ENCODE measurements at regions not wholly inside any gene's neighbourhood (a gene's known extent, or its start where the extent isn't known, plus 50 kb on each side); places are given as distances from the start of the nearest gene placed in this dataset.

DNA sequence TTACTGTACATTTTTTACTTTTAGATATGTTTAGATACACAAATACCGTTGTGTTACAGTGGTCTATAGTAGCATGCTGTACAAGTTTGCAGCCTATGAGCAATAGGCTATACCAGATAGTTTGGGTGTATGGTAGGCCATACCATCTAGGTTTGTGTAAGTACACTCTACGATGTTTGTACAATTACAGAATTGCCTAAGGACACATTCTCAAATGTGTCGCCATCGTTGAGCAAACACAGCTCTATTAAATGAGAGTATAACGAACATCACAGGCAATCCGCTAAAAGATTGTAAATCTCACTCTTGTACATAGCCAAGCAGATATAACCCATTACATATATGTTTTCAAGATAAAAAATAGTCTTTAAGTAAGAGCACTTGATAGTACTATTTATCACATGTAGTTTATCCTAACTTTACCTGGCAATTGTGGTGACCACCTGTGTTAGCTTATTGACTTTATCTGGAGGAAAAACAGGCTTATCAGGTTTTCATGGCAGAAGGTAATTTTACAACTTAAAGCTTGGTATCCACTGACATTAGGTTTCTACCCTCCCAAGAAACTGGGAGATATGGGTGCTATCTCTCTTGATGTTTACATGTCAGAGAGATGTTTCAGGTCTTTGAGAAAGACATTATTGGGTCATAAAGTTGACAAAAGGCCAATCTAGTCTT is 898.7 kb downstream of the NSUN3 start:
- no peak for TF ChIP-seq CTCF (IDR thresholded peaks at IDR 0.05)
- no peak for TF ChIP-seq EZH2phosphoT487 (IDR thresholded peaks at IDR 0.05)

All from neural progenitor cell (in vitro differentiated cells).